Right ventricle myocardium inferior (tissue), 1 donor: ENCODE measurements at regions not wholly inside any gene's neighbourhood (a gene's known extent, or its start where the extent isn't known, plus 50 kb on each side); places are given as distances from the start of the nearest gene placed in this dataset.
A peak's percentile ranks its signal among the peaks of the same experiment; 100 is the strongest.

Experiments
- ATAC-seq: fragments of 200-7000 bp; cut with Tn5 transposase; one replicate; pipeline ENCODE4 v1.9.1; 2020; ENCODE audit warnings: mild to moderate bottlenecking, moderate library complexity
- DNase-seq: peaks from one replicate; pipeline ENCODE4 v3.0.0; 2021; ENCODE audit errors: missing footprints
- intact Hi-C: fragments of 100-400 bp; cut with DNase I; formaldehyde crosslinking; loops from one replicate; pipeline ENCODE4 v1.11.0; 2022
- donor health status: DM: no; HTN: yes; CAD: no; lungs with severe emphysema.

DNA sequence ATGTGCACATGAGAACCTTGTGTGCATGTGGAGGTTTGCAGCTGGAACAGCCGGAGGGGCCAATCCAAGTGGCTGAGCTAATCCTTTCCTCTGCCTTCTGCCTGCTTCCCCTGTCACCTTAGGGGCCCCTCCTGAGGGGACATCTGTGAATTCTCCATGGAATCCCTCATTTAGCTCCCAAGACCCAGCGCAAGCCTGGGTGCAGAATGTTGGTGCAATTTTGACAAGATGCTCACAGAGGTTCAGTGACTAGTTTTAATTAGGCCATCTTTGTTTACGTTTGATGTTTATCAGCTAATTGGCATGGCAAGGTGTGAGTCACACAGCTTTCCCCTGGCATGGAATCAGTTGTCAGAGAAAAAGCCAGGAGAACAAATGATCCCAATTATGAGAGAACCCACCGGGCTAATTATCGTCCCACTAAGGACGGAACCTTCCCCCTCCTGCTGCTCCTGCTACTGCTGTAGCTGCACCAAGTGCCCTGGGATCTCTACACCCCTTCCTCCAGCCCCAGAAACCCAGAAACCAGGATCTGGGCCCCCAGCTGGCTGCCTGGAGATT is 63.6 kb upstream of the PAX6 start:
- no peak for DNase-seq
- intact Hi-C loops: loop anchor here (5.0 to 10.0 kb wide), 2 partner anchors 390 to 632 kb away; no protein-coding TSS in a partner anchor

DNA sequence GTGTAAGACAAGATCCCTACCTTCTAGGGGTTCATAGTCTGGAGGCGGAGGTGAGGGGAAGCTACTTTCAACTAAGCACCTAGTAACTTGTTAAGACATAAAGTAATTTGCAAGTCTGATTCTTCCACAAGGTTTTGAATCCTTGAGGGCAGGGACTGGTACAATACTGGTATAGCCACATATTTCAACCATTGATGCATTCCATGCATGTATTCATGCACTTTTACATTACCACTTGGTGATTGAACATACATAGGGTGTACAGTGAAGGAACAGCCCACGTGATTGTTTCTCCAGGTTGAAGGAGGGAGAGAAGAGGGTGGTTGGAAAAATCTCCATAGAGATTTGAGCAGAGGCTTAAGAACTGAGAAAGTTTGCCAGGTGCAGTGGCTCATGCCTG is 62.0 kb upstream of the PAX6 start:
- intact Hi-C loops: loop anchor here (5.0 to 10.0 kb wide), 2 partner anchors 388 to 631 kb away; no protein-coding TSS in a partner anchor
- ATAC-seq (no peak), DNase-seq (no peak)

More for the DNA sequence above, 63.6 kb upstream of the PAX6 start:
- ATAC-seq: no peak

DNA sequence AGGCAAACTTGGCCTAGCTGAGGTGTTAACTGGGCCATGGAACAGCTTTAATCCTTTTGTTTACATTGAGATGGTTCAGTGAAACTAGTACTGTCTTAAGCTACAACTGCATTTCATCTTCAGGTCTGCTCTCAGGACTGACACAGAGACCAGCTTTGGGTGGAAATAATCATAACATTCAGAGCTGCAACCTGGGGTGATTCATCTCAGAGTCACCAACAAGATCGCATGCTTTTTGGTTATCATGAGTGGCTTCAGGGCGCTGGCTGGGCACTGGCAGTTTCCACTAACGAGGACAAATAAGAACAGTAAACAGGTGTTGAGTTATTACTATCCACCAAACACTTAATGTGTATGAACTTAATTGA is 60.9 kb upstream of the PAX6 start:
- no peak for DNase-seq

DNA sequence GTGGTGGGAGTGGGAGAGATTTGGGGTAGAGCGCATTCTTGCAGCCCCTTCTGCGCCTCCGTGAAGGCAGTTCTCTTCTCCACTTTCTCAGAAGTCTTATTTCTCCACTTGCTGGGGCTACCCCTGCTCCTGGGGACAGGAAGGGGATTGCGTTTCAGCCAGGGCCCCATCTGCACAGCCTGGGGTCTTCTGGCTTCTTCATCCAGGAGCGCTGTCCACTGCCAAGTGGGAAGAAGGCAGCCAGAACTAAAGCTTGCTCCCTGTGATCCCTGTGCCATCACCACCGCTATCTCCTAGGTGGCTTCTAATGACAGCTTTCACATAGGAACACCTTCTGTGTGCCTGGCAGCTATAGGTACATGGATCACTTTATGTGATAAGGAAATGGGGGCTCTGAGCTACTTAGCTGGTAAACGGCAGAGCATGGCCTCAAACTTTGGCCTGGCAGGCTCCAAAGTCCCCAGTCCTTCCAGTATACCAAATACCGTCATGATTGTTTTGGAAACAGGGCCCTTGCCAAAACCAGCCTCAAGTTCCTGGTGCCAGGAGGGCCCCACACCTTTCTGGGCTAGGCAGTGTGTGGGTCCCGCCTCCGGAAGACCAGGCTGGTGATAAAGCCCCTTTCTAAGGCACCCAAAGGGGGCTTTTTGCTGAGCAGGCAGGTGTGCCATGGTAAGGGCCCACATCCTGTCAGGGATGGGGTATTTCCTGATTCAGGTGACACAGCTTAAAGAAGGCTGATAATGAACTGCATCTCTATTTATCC is 60.4 kb upstream of the PAX6 start:
- ATAC-seq (no peak), DNase-seq (no peak)
- intact Hi-C loops: loop anchor here (2.0 to 10.0 kb wide), 3 partner anchors 387 to 629 kb away; no protein-coding TSS in a partner anchor

More for the DNA sequence above, 60.9 kb upstream of the PAX6 start:
- no peak for ATAC-seq
- intact Hi-C loops: loop anchor here (5.0 to 10.0 kb wide), 2 partner anchors 387 to 630 kb away; no protein-coding TSS in a partner anchor

DNA sequence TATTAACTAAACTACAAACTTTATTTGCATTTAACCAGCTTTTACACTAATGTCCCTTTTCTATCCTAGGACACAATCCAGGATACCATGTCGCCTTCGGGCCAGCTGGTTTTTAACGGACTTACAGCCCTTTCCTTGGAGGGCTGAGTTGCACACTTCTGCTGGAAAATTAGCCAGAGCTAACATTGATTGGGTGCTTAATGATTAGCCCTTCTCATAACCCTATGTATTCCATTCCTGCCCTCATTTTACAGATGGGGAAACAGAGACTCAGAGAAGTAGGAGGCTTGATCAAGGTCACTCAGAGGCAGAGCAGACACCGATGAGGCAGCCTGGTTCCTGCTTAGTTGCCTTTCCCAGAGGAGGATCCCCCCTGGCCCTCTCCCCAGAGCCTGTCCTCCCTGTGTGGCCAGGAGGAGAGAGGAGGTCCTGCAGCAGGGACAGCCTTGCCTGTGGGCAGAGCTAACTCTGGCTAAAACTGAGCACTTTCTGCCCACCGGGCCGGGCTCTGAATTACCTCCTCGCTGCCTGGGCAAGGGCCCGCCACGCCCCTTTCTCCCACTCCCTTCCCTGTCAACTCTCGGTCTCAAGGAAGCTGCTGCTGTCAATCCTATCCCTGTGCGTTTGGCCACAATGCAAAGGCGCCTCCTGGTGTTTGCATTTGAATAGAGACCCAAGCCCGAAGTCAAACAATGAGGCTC is 59.6 kb upstream of the PAX6 start:
- intact Hi-C loops: loop anchor here (2.0 to 10.0 kb wide), 3 partner anchors 386 to 628 kb away; no protein-coding TSS in a partner anchor
- ATAC-seq (peak; percentile 63), DNase-seq (no peak)

DNA sequence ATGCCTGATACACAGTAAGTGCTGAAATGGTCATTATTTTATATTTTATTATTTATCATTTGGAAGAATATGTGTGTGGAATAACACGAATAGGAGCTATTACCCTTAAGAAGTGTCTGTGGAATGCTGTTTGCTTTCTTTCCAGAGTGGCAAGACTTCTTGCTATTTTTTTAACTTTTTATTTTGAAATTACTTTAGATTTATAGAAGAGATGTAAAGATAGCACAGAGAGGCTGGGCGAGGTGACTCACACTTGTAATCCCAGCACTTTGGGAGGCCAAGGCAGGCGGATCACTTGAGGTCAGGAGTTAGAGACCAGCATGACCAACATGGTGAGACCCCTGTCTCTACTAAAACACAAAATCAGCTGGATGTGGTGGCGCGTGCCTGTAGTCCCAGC is 58.9 kb upstream of the PAX6 start:
- intact Hi-C loops: loop anchor here (2.0 to 10.0 kb wide), 3 partner anchors 385 to 628 kb away; no protein-coding TSS in a partner anchor
- no peak for ATAC-seq
- no peak for DNase-seq

DNA sequence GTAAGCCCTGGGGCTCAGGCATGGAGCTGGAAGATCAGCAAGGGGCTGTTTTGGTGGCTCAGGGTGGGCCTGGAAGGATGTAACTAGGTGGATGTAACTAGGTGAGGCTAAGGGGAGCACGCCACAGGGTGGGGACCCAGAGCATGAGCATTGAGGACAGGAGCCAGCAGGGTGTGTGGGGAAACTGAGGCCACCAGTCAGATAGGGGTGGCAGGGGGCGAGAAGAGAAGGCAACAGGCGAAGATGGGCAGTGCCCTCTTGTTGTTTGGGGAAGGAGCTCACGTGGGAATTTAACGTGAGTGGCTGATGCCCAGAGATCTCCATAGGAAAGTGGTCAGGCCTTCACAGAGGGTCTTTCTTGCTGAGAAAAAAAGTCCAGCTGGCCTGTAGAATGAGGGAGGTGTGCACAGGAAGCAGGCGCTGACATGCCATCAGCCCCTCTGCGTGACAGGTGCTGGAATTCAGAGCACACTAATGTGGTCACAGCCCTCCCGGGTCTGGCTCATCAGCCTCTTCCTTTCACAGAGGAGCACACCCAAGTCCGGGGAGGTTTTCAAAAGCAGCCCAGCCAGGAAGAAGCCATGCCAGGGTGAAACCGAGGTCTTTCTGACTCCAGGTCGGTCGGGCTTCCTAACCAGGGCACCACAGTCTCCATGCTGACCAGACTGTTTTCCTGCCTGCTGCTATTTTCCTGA is 54.6 kb upstream of the PAX6 start:
- ATAC-seq: no peak
- DNase-seq: no peak
- intact Hi-C loops: no loop called here

DNA sequence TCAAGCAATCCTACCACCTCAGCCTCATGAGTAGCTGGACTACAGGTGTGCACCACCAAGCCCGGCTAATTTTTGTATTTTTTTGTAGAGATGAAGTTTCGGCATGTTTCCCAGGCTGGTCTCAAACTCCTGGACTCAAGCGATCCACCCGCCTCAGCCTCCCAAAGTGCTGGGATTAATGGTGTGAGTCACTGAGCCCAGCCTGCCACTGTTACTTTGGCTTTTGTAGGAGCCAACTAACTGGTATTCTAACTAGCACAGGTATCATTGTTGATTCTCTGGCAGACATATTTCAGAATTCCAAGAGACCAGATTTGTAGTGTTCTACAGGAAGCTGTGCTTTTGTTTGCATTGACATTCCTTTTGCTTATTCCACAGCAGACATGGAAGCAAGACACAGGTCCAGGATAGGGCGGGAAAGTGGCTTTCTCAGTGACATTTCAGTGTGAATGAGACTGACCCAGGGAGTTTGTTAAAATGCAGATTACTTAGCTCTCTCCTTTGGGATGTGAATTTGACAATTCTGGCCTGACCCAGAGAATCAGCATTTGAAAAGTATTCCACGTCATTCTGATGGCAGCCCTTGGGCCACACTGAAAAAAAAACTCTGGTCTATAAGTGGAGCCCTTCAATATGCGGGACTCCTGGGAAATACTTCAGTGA is 52.2 kb upstream of the PAX6 start:
- intact Hi-C loops: no loop called here
- ATAC-seq (no peak), DNase-seq (no peak)

DNA sequence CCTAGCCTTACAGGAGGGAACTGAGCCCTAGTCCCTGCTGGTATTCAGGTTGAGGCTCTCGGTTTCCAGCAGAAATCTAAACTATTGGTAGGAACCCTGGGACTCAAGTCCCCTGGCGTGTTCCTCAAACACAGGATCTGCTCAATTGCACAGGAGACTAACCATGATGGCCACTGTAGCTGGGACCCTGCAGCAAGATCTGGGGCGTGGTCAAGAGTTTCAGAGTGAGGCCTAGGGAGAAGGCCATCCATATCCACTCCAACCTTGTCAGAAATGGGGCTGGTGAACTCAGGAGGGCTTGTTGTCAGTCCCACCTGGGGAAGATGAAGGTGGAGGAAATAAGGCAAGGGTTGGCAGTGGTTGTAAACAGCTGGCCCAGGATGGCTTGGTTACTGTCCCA is 49.9 kb upstream of the PAX6 start:
- no peak for ATAC-seq
- intact Hi-C loops: no loop called here
- no peak for DNase-seq
